PFSK-1 (cell line): ENCODE measurements at regions not wholly inside any gene's neighbourhood (a gene's known extent, or its start where the extent isn't known, plus 50 kb on each side); places are given as distances from the start of the nearest gene placed in this dataset.

Experiments used
- FOXP2 ChIP-seq: optimal IDR thresholded peaks from 2 replicates; pipeline ENCODE3; 2011; ENCODE audit warnings: borderline replicate concordance, control low read depth, inconsistent platforms; ENCODE audit not compliant: insufficient read depth; ENCODE audit errors: extremely low read length, extremely low read depth
- POLR2AphosphoS5 ChIP-seq: IDR thresholded peaks from 2 replicates; pipeline ENCODE4 v1.6.1; 2012; ENCODE audit warnings: low read depth, mild to moderate bottlenecking, control low read depth, low read length, moderate library complexity
- SIN3A ChIP-seq: IDR thresholded peaks from 2 replicates; pipeline ENCODE4 v1.6.1; 2012; ENCODE audit warnings: mild to moderate bottlenecking, low read length, moderate library complexity, borderline replicate concordance; ENCODE audit not compliant: insufficient read depth
- TAF1 ChIP-seq: IDR thresholded peaks from 2 replicates; pipeline ENCODE4 v1.6.1; 2012; ENCODE audit warnings: low read length, control low read depth, borderline replicate concordance; ENCODE audit not compliant: insufficient read depth
- TF ChIP-seq, protein P1 (sequence below), 2 experiments: IDR thresholded peaks; 2 replicates each; pipeline versions ENCODE4 v1.6.1 to v1.8.0; 2011 to 2012; ENCODE audit warnings: low read depth in 2 of 2, low read length in 2 of 2, control low read depth in 1 of 2, inconsistent platforms in 1 of 2, mild to moderate bottlenecking in 1 of 2, moderate library complexity in 1 of 2; ENCODE audit not compliant: insufficient read depth in 1 of 2

DNA sequence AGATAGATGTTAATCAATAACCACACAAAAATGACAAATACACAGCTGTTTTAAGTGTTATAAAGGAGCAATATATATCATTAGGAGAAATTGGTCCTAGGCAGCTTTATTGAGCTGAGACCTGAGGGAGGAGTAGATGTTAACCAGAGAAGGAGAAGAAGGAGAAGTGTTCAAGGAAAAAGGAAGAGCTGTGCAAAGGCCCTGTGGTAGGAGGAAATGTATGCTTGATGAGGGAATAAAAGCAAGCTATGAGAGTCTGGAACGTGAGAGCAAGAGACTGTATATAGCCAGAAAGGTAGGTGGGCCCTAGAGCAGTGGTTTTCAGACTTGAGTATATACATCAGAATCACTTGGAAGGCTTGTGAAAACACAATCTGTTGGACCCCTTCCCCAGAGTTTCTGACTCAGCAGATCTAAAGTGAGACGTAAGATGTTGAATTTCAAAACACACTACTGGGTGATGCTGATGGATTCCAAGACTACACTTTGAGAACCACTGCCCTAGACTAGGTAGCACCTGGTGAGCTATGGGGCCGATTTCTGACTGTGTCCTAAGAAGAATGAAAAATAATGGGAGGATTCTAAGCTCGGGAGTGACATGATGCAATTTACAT is 342.3 kb upstream of the ADAMTS9 start:
- TF ChIP-seq FOXP2, result no peak

DNA sequence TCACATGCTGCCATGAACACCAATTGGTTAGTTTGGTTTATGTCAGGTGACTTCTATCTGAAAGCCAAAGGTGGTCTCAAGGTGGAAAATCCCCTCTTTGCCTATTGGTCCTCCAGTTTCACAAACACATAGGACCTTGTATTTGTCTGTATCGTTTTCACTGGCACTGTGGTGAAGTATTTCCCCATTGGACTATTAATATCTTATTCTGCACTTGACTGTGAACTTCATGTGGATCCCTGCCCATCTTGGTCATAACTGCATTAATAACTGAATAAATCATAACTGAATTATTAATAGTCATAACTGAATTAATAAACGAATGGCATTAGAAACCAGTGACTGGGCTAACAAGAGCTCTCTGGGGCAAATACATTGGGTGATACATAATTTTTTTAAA is 341.3 kb upstream of the ADAMTS9 start:
- TF ChIP-seq POLR2AphosphoS5 (no peak), SIN3A (no peak), TAF1 (no peak), FOXP2 (no peak)
- TF ChIP-seq, protein P1, sequence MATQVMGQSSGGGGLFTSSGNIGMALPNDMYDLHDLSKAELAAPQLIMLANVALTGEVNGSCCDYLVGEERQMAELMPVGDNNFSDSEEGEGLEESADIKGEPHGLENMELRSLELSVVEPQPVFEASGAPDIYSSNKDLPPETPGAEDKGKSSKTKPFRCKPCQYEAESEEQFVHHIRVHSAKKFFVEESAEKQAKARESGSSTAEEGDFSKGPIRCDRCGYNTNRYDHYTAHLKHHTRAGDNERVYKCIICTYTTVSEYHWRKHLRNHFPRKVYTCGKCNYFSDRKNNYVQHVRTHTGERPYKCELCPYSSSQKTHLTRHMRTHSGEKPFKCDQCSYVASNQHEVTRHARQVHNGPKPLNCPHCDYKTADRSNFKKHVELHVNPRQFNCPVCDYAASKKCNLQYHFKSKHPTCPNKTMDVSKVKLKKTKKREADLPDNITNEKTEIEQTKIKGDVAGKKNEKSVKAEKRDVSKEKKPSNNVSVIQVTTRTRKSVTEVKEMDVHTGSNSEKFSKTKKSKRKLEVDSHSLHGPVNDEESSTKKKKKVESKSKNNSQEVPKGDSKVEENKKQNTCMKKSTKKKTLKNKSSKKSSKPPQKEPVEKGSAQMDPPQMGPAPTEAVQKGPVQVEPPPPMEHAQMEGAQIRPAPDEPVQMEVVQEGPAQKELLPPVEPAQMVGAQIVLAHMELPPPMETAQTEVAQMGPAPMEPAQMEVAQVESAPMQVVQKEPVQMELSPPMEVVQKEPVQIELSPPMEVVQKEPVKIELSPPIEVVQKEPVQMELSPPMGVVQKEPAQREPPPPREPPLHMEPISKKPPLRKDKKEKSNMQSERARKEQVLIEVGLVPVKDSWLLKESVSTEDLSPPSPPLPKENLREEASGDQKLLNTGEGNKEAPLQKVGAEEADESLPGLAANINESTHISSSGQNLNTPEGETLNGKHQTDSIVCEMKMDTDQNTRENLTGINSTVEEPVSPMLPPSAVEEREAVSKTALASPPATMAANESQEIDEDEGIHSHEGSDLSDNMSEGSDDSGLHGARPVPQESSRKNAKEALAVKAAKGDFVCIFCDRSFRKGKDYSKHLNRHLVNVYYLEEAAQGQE (IDR thresholded peaks at IDR 0.05; ENCODE audit: insufficient read depth in 1 of 2, low read depth in 2 of 2, low read length in 2 of 2), result no peak

DNA sequence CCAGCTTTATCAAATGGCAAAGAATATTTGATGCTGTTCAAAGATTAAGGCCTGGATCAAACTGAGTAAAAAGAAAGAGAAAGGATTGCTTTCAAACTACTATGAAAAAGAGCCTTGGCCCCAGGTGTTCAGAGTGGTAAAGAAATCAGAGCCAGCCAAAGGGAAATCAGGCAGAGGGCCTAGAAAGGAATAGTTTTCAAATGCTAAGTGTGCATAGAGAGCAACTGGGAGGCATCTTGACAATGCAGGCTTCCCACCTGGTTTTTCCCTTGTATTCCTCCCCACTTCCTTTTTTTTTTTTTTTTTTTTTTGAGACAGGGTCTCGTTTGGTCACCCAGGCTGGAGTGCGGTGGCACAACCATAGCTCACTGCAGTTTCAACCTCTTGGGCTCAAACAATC is 340.2 kb upstream of the ADAMTS9 start:
- TF ChIP-seq, protein P1 (IDR thresholded peaks at IDR 0.05; ENCODE audit: insufficient read depth in 1 of 2, low read depth in 2 of 2, low read length in 2 of 2), result no peak
- TF ChIP-seq POLR2AphosphoS5 (no peak), SIN3A (no peak), FOXP2 (no peak), TAF1 (no peak)

DNA sequence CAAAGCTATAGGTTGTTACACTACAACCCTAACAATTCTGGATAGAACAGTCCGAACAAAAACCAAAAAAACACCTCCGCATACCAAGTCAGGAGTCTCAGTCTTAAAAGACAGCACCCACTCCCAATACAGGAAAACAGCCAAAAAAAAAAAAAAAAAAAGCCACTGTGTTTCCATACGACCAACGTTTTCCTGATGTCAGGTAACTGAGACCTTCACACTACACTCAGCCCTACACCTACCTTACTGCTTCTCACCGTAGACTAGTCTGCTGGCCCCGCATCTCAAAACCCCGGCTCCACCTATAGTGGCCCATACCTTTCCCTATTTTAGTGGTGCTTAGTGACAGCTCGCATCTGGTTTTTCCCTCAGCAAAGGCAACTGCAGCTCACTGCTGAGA is 339.5 kb upstream of the ADAMTS9 start:
- TF ChIP-seq SIN3A (no peak), FOXP2 (no peak), TAF1 (no peak), POLR2AphosphoS5 (no peak)
- TF ChIP-seq, protein P1 (IDR thresholded peaks at IDR 0.05; ENCODE audit: insufficient read depth in 1 of 2, low read depth in 2 of 2, low read length in 2 of 2), result no peak

DNA sequence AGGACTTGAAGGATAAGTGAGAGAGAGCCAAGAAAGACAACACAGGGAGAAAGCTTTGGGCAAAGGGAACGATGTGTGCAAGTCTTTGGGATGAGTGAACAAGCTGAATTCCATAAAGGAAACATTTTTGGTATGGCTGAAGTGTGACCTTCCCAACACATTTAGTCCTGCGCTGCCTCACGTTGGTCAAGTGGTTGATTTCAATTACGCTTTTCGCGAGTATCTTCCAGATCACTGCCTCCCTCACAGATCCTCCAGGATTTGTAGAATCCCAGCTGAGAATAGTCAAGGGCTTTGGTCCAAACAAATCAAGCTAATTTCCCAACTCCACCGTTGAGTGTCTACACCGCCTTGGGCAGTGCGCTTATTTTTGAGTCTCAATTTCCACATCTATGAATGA is 338.4 kb upstream of the ADAMTS9 start:
- TF ChIP-seq, protein P1 (IDR thresholded peaks at IDR 0.05; ENCODE audit: insufficient read depth in 1 of 2, low read depth in 2 of 2, low read length in 2 of 2), result no peak
- TF ChIP-seq SIN3A, result no peak
- no peak for TF ChIP-seq TAF1
- no peak for TF ChIP-seq POLR2AphosphoS5
- no peak for TF ChIP-seq FOXP2
